BE2C (cell line): ENCODE measurements at regions not wholly inside any gene's neighbourhood (a gene's known extent, or its start where the extent isn't known, plus 50 kb on each side); places are given as distances from the start of the nearest gene placed in this dataset.

Source experiments
- DNase-seq: peaks from one replicate; pipeline ENCODE4 v3.0.0-alpha.2; 2020
- H3K27me3 ChIP-seq: fragments of 250-450 bp; sonication (Bioruptor Pico); 2 replicates; pipeline ENCODE4 v1.5.1; 2020; ENCODE audit warnings: mild to moderate bottlenecking
- H3K36me3 ChIP-seq: fragments of 250-450 bp; sonication (Bioruptor Pico); 2 replicates; pipeline ENCODE4 v1.5.1; 2020; ENCODE audit warnings: mild to moderate bottlenecking
- H3K4me1 ChIP-seq: fragments of 250-450 bp; sonication (Bioruptor Pico); 2 replicates; pipeline ENCODE4 v1.5.1; 2020
- H3K4me3 ChIP-seq: 2 replicates; pipeline ENCODE4 v1.5.1; 2011; ENCODE audit warnings: low read depth, low read length
- H3K9me3 ChIP-seq: fragments of 250-450 bp; sonication (Bioruptor Pico); 2 replicates; pipeline ENCODE4 v1.5.1; 2020
- CTCF ChIP-seq: IDR thresholded peaks from 2 replicates; pipeline ENCODE4 v1.5.1; 2012; ENCODE audit warnings: mild to moderate bottlenecking, low read depth, low read length

GRCh38 chr20:58026361-58026760 is 202.1 kb downstream of the ANKRD60 start:
- H3K4me1 ChIP-seq, result 0 out of 2 replicates have a peak, but pooled peaks cover 2% of the 10 kb centered on the region
- no peak overlapping the region for H3K4me3 ChIP-seq
- no peaks in the 10 kb centered on the region for H3K9me3 ChIP-seq
- no peak for TF ChIP-seq CTCF
- H3K36me3 ChIP-seq, result no peaks in the 10 kb centered on the region
- no peak for DNase-seq
- H3K27me3 ChIP-seq, result no peaks in the 10 kb centered on the region

GRCh38 chr20:58025233-58025632 is 203.2 kb downstream of the ANKRD60 start:
- Histone ChIP-seq H3K4me3 (no peak overlapping the region), H3K4me1 (peaks cover 13% of the 10 kb centered on the region), H3K36me3 (no peaks in the 10 kb centered on the region), H3K9me3 (no peaks in the 10 kb centered on the region), H3K27me3 (no peaks in the 10 kb centered on the region)
- TF ChIP-seq CTCF, result no peak
- DNase-seq, result no peak

GRCh38 chr20:58024241-58024721 is 204.2 kb downstream of the ANKRD60 start:
- Histone ChIP-seq H3K4me3 (no peak overlapping the region), H3K36me3 (no peaks in the 10 kb centered on the region), H3K9me3 (no peaks in the 10 kb centered on the region), H3K4me1 (peaks cover 15% of the 10 kb centered on the region), H3K27me3 (no peaks in the 10 kb centered on the region)
- TF ChIP-seq CTCF, result no peak
- DNase-seq, result no peak

- Histone ChIP-seq H3K36me3 (no peaks in the 10 kb centered on the region), H3K4me3 (no peak overlapping the region), H3K27me3 (no peaks in the 10 kb centered on the region), H3K4me1 (peaks cover 15% of the 10 kb centered on the region), H3K9me3 (no peaks in the 10 kb centered on the region)
- no peak for TF ChIP-seq CTCF
- no peak for DNase-seq
Measured at GRCh38 chr20:58023781-58024180, 204.7 kb downstream of the ANKRD60 start.

- Histone ChIP-seq H3K27me3 (no peaks in the 10 kb centered on the region), H3K36me3 (no peaks in the 10 kb centered on the region), H3K9me3 (no peaks in the 10 kb centered on the region), H3K4me3 (no peak overlapping the region), H3K4me1 (peaks cover 15% of the 10 kb centered on the region)
- no peak for TF ChIP-seq CTCF
- DNase-seq, result no peak
Measured at GRCh38 chr20:58023346-58023745, 205.1 kb downstream of the ANKRD60 start.

- no peak for TF ChIP-seq CTCF
- H3K4me1 ChIP-seq, result peaks cover 15% of the 10 kb centered on the region
Measured at GRCh38 chr20:58022711-58023110, 205.7 kb downstream of the ANKRD60 start.

More at GRCh38 chr20:58022711-58023110, 205.7 kb downstream of the ANKRD60 start:
- Histone ChIP-seq H3K9me3 (no peaks in the 10 kb centered on the region), H3K27me3 (no peaks in the 10 kb centered on the region), H3K36me3 (no peaks in the 10 kb centered on the region), H3K4me3 (no peak overlapping the region)
- no peak for DNase-seq
